ENCODE measurements at regions not wholly inside any gene's neighbourhood (a gene's known extent, or its start where the extent isn't known, plus 50 kb on each side); places are given as distances from the start of the nearest gene placed in this dataset.

- 49 to 81% (median 50%) methylated on average over 2 of the region's 2 CpGs for WGBS, 5 donors
- peaks cover 0 to 36% (median 8%) of the 10 kb centered on the region in 4 donors for H3K9me3 ChIP-seq
- H3K27ac ChIP-seq: no peak overlapping the region
Observed at GRCh38 chr3:189551007-189551406, 80.2 kb upstream of the TP63 start.

GRCh38 chr3:189554868-189555557 lies 76.2 kb upstream of the TP63 start:
- TF ChIP-seq POLR2AphosphoS5 (IDR thresholded peaks at IDR 0.05): no peak
- TF ChIP-seq EP300 (IDR thresholded peaks at IDR 0.05): no peak
- TF ChIP-seq CTCF (IDR thresholded peaks at IDR 0.05): no peak
- TF ChIP-seq POLR2A (IDR thresholded peaks at IDR 0.05): no peak
- intact Hi-C loops (cut with DNase I; ENCODE audit: low total_unique reads): no loop called here
- H3K4me1 ChIP-seq: no peaks in the 10 kb centered on the region
- no peaks in the 10 kb centered on the region for H3K27me3 ChIP-seq
- WGBS, 5 donors: 67 to 76% (median 70%) methylated on average over 5 to 8 of the region's 8 CpGs
- H3K9me3 ChIP-seq: peaks cover 0 to 16% (median 0%) of the 10 kb centered on the region in 4 donors
- no peak overlapping the region for H3K27ac ChIP-seq
- no peaks in the 10 kb centered on the region for H3K36me3 ChIP-seq
- no peak for DNase-seq
- H3K4me3 ChIP-seq: no peak overlapping the region

More at GRCh38 chr3:189551007-189551406, 80.2 kb upstream of the TP63 start:
- TF ChIP-seq POLR2A (IDR thresholded peaks at IDR 0.05) (no peak), EP300 (IDR thresholded peaks at IDR 0.05) (no peak), POLR2AphosphoS5 (IDR thresholded peaks at IDR 0.05) (no peak), CTCF (IDR thresholded peaks at IDR 0.05) (no peak)
- Histone ChIP-seq H3K4me3 (no peak overlapping the region), H3K27me3 (no peaks in the 10 kb centered on the region), H3K4me1 (no peaks in the 10 kb centered on the region), H3K36me3 (no peaks in the 10 kb centered on the region)
- intact Hi-C loops (cut with DNase I; ENCODE audit: low total_unique reads): no loop called here
- DNase-seq: no peak

GRCh38 chr3:189555558-189555881 lies 75.7 kb upstream of the TP63 start:
- no peak overlapping the region for H3K27ac ChIP-seq
- intact Hi-C loops (cut with DNase I; ENCODE audit: low total_unique reads): no loop called here
- H3K4me1 ChIP-seq: no peaks in the 10 kb centered on the region
- TF ChIP-seq CTCF (IDR thresholded peaks at IDR 0.05) (no peak), POLR2AphosphoS5 (IDR thresholded peaks at IDR 0.05) (no peak), EP300 (IDR thresholded peaks at IDR 0.05) (no peak), POLR2A (IDR thresholded peaks at IDR 0.05) (no peak)
- 50 to 75% (median 70%) methylated on average over 1 of the region's 1 CpG for WGBS, 5 donors
- no peaks in the 10 kb centered on the region for H3K27me3 ChIP-seq
- DNase-seq: no peak
- H3K4me3 ChIP-seq: no peak overlapping the region
- peaks cover 0 to 11% (median 0%) of the 10 kb centered on the region in 4 donors for H3K9me3 ChIP-seq
- H3K36me3 ChIP-seq: no peaks in the 10 kb centered on the region

GRCh38 chr3:189557824-189558223 lies 73.4 kb upstream of the TP63 start:
- no peak overlapping the region for H3K27ac ChIP-seq
- H3K4me3 ChIP-seq: no peak overlapping the region
- DNase-seq: no peak
- 85 to 95% (median 92%) methylated on average over 3 of the region's 3 CpGs for WGBS, 5 donors
- no peak for TF ChIP-seq POLR2AphosphoS5 (IDR thresholded peaks at IDR 0.05)
- TF ChIP-seq POLR2A (IDR thresholded peaks at IDR 0.05): no peak
- no peak for TF ChIP-seq EP300 (IDR thresholded peaks at IDR 0.05)
- TF ChIP-seq CTCF (IDR thresholded peaks at IDR 0.05): no peak
- intact Hi-C loops (cut with DNase I; ENCODE audit: low total_unique reads): no loop called here
- H3K9me3 ChIP-seq: no peaks in the 10 kb centered on the region
- H3K27me3 ChIP-seq: no peaks in the 10 kb centered on the region
- no peaks in the 10 kb centered on the region for H3K4me1 ChIP-seq
- no peaks in the 10 kb centered on the region for H3K36me3 ChIP-seq
